Mucosa of descending colon (tissue), 3 donors: ENCODE measurements at regions not wholly inside any gene's neighbourhood (a gene's known extent, or its start where the extent isn't known, plus 50 kb on each side); places are given as distances from the start of the nearest gene placed in this dataset.

Experiments
- ATAC-seq: fragments of 200-7000 bp; cut with Tn5 transposase; one replicate; pipeline ENCODE4 v1.9.1; 2020; ENCODE audit warnings: mild to moderate bottlenecking, moderate library complexity
- DNase-seq, 3 donors: peaks; one replicate each; pipeline ENCODE4 v3.0.0-alpha.2; 2020
- H3K36me3 ChIP-seq: fragments of 200-600 bp; one replicate; pipeline ENCODE4 v1.8.0; 2021; ENCODE audit warnings: low read depth, mild to moderate bottlenecking
- H3K4me1 ChIP-seq: fragments of 200-600 bp; one replicate; pipeline ENCODE4 v1.8.0; 2021; ENCODE audit warnings: low read depth, mild to moderate bottlenecking
- H3K4me3 ChIP-seq: fragments of 200-600 bp; one replicate; pipeline ENCODE4 v1.8.0; 2021; ENCODE audit warnings: mild to moderate bottlenecking
- H3K9me3 ChIP-seq: fragments of 200-600 bp; one replicate; pipeline ENCODE4 v1.8.0; 2021; ENCODE audit warnings: mild to moderate bottlenecking
- intact Hi-C, 2 donors: fragments of 100-400 bp; cut with DNase I in 1 of 2; cut with micrococcal nuclease in 1 of 2; formaldehyde crosslinking; loops; one replicate each; pipeline versions ENCODE4 v1.11.0 to v1.11.1; 2022; cut with DNase I, micrococcal nuclease
- TF ChIP-seq, protein P1 (sequence below): fragments of 200-600 bp; IDR thresholded peaks from one replicate; pipeline ENCODE4 v1.8.0; 2022; ENCODE audit warnings: antibody characterized with exemption, mild to moderate bottlenecking
- donor health status: DM: no; HTN: no; CAD: no; lungs with moderate emphysema.
- donor health status: DM: no; HTN: no; CAD: no.
- donor health status: DM: no; HTN: yes; CAD: no.

- Histone ChIP-seq H3K4me3 (no peak overlapping the region), H3K4me1 (no peaks in the 10 kb centered on the region), H3K9me3 (no peaks in the 10 kb centered on the region), H3K36me3 (no peaks in the 10 kb centered on the region)
- TF ChIP-seq, protein P1, sequence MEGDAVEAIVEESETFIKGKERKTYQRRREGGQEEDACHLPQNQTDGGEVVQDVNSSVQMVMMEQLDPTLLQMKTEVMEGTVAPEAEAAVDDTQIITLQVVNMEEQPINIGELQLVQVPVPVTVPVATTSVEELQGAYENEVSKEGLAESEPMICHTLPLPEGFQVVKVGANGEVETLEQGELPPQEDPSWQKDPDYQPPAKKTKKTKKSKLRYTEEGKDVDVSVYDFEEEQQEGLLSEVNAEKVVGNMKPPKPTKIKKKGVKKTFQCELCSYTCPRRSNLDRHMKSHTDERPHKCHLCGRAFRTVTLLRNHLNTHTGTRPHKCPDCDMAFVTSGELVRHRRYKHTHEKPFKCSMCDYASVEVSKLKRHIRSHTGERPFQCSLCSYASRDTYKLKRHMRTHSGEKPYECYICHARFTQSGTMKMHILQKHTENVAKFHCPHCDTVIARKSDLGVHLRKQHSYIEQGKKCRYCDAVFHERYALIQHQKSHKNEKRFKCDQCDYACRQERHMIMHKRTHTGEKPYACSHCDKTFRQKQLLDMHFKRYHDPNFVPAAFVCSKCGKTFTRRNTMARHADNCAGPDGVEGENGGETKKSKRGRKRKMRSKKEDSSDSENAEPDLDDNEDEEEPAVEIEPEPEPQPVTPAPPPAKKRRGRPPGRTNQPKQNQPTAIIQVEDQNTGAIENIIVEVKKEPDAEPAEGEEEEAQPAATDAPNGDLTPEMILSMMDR: no peak
- no peak for ATAC-seq
- DNase-seq: no peak
- intact Hi-C loops: no loop called here
Observed at GRCh38 chr2:16862471-16862870, 196.8 kb upstream of the CYRIA start.

DNA sequence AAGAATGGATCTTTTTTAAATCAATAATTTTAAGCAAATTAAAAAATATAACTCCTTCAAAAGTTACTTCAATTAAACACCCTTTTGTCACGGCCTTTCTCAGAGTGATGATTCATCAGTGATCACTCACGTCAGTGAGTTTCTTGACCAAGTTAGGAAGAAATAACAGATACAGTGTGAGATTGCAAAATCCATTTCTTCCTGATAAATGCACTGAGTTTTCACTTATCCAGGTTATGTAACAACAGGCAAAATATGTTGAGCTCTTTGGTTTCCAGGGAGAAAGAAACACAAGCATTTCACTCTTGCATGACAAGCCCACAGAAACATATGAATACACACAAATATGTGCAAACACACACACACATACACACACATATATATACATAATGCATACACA lies 195.9 kb upstream of the CYRIA start:
- Histone ChIP-seq H3K4me1 (no peaks in the 10 kb centered on the region), H3K36me3 (no peaks in the 10 kb centered on the region), H3K9me3 (no peaks in the 10 kb centered on the region), H3K4me3 (no peak overlapping the region)
- DNase-seq: no peak
- TF ChIP-seq, protein P1: no peak
- no peak for ATAC-seq
- intact Hi-C loops: no loop called here

GRCh38 chr2:16861111-16861510 lies 195.5 kb upstream of the CYRIA start:
- intact Hi-C loops: no loop called here
- no peaks in the 10 kb centered on the region for H3K9me3 ChIP-seq
- no peak overlapping the region for H3K4me3 ChIP-seq
- ATAC-seq (no peak), DNase-seq (no peak)
- TF ChIP-seq, protein P1: no peak
- no peaks in the 10 kb centered on the region for H3K36me3 ChIP-seq
- H3K4me1 ChIP-seq: no peaks in the 10 kb centered on the region

- H3K36me3 ChIP-seq: no peaks in the 10 kb centered on the region
- intact Hi-C loops: no loop called here
- H3K9me3 ChIP-seq: no peaks in the 10 kb centered on the region
- TF ChIP-seq, protein P1: no peak
- ATAC-seq: no peak
- no peaks in the 10 kb centered on the region for H3K4me1 ChIP-seq
- DNase-seq: no peak
- no peak overlapping the region for H3K4me3 ChIP-seq
Observed at GRCh38 chr2:16860627-16861026, 195.0 kb upstream of the CYRIA start.

DNA sequence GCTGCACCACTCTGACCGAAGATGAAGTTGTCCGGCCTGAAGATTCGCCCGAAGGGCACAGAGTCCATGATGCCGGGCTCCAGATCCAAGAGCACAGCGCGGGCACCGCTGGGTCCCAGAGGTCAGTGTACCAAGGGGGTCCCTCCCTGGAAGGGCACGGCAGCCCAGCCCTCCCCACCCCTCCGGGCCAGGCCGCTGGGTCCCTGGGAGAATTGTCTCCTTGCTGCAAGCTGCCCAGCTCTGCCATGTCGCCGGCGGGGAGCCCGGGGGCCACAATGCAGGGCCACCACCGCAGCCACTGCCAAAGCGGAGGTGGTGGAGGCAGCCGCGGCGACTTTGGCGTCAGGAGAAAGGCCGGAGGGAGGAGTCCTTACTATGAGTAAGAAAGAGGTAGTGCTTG lies 189.5 kb upstream of the CYRIA start:
- no peaks in the 10 kb centered on the region for H3K36me3 ChIP-seq
- H3K4me1 ChIP-seq: no peaks in the 10 kb centered on the region
- no peak for DNase-seq
- no peak overlapping the region for H3K4me3 ChIP-seq
- TF ChIP-seq, protein P1: no peak
- no peaks in the 10 kb centered on the region for H3K9me3 ChIP-seq
- no peak for ATAC-seq
- intact Hi-C loops: no loop called here

DNA sequence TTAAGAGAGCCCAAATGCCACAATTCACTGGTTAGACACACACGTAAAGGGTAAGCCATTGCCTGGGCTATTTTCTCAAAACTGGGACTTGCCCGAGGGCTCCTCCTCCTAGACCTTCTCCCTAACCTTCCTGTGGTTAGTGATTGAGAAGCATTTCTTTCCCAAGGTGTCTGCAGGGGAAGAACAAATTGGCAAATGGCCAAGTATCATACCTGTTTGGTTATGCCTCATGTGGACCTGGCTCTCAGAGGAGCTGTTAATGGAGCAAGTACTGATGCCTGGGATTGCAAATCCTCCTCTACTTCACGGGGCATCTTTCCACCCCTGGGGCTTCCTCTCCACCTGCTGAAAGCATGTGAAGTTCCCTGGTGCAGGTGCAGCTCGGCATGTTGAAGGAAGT lies 187.5 kb upstream of the CYRIA start:
- no peak overlapping the region for H3K4me3 ChIP-seq
- ATAC-seq (no peak), DNase-seq (no peak)
- H3K36me3 ChIP-seq: no peaks in the 10 kb centered on the region
- intact Hi-C loops: no loop called here
- TF ChIP-seq, protein P1: no peak
- H3K9me3 ChIP-seq: no peaks in the 10 kb centered on the region
- H3K4me1 ChIP-seq: no peaks in the 10 kb centered on the region
